DND-41 (cell line): ENCODE measurements at regions not wholly inside any gene's neighbourhood (a gene's known extent, or its start where the extent isn't known, plus 50 kb on each side); places are given as distances from the start of the nearest gene placed in this dataset.

Source experiments
- ATAC-seq: fragments of 200-7000 bp; cut with Tn5 transposase; 3 replicates; pipeline ENCODE4 v1.9.1; 2021; ENCODE audit warnings: low read depth; ENCODE audit not compliant: insufficient read depth
- DNase-seq: peaks from one replicate; pipeline ENCODE4 v3.0.0-alpha.2; 2020
- H2AFZ ChIP-seq: 2 replicates; pipeline ENCODE4 v1.6.0; 2012; ENCODE audit warnings: low read depth, low read length
- H3K27ac ChIP-seq: 2 replicates; pipeline ENCODE4 v1.5.1; 2012; ENCODE audit warnings: low read length, inconsistent platforms
- H3K27me3 ChIP-seq: fragments of 200-600 bp; sonication (generic); 2 replicates; pipeline ENCODE4 v1.6.0; 2012; ENCODE audit warnings: low read length, mild to moderate bottlenecking, inconsistent platforms; ENCODE audit not compliant: insufficient read depth, poor library complexity
- H3K36me3 ChIP-seq: 2 replicates; pipeline ENCODE4 v1.5.1; 2012; ENCODE audit warnings: low read length, inconsistent platforms; ENCODE audit not compliant: insufficient read depth
- H3K4me1 ChIP-seq: 2 replicates; pipeline ENCODE4 v1.5.1; 2012; ENCODE audit warnings: mild to moderate bottlenecking, low read length; ENCODE audit not compliant: insufficient read depth
- H3K4me2 ChIP-seq: 2 replicates; pipeline ENCODE4 v1.6.0; 2012; ENCODE audit warnings: mild to moderate bottlenecking, moderate library complexity, low read length, inconsistent platforms; ENCODE audit not compliant: insufficient read depth
- H3K4me3 ChIP-seq, 2 experiments: fragments of 200-600 bp in 1 of 2; shearing (Covaris generic) in 1 of 2; 2 replicates each; pipeline ENCODE4 v1.5.1; 2012 to 2016; ENCODE audit warnings: inconsistent platforms in 2 of 2, low read length in 2 of 2, mild to moderate bottlenecking in 2 of 2, low read depth in 1 of 2, moderate library complexity in 1 of 2
- H3K79me2 ChIP-seq: 2 replicates; pipeline ENCODE4 v1.6.0; 2012; ENCODE audit warnings: low read length, inconsistent platforms; ENCODE audit not compliant: insufficient read depth
- H3K9ac ChIP-seq: 2 replicates; pipeline ENCODE4 v1.6.0; 2012; ENCODE audit warnings: low read depth, mild to moderate bottlenecking, inconsistent platforms, low read length, moderate library complexity
- H3K9me3 ChIP-seq: 2 replicates; pipeline ENCODE4 v1.5.1; 2012; ENCODE audit warnings: low read length, moderate library complexity, mild to moderate bottlenecking, inconsistent platforms; ENCODE audit not compliant: insufficient read depth, severe bottlenecking
- H4K20me1 ChIP-seq: 2 replicates; pipeline ENCODE4 v1.6.0; 2012; ENCODE audit warnings: low read length; ENCODE audit not compliant: insufficient read depth
- CTCF ChIP-seq: IDR thresholded peaks from 2 replicates; pipeline ENCODE4 v1.5.1; 2012; ENCODE audit warnings: borderline replicate concordance, low read length, moderate library complexity, mild to moderate bottlenecking; ENCODE audit not compliant: poor library complexity, severe bottlenecking; ENCODE audit errors: extremely low read depth
- EZH2 ChIP-seq: IDR thresholded peaks from 3 replicates; pipeline ENCODE4 v1.6.1; 2012; ENCODE audit warnings: borderline replicate concordance, low read depth, mild to moderate bottlenecking, moderate library complexity, low read length, inconsistent platforms; ENCODE audit not compliant: severe bottlenecking

DNA sequence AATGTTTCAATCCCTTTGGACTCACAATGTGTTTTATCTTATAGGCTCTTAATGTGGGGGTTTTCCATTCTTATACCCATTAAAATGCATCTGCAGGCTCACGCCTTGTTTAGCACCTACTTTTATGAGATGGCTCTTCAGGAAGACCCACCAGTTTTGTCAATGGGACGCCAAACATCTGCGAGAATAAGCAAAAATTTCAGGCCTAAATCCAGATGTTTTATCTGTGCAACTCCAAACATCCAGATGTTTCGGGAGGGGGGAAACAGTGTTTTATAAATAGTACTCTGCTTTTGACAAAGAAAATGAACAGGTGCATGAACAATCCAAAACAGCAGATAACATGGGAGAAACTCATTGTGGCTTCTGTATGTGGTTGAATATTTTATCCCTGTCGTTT lies 342.8 kb downstream of the DHX15 start:
- DNase-seq (no peak), ATAC-seq (no peak)
- Histone ChIP-seq H3K27me3 (no peaks in the 10 kb centered on the region), H3K4me1 (no peaks in the 10 kb centered on the region), H3K4me3 (no peak overlapping the region), H4K20me1 (no peaks in the 10 kb centered on the region), H3K4me2 (no peak overlapping the region), H2AFZ (no peak overlapping the region), H3K36me3 (no peaks in the 10 kb centered on the region), H3K27ac (no peak overlapping the region), H3K9me3 (no peaks in the 10 kb centered on the region), H3K9ac (no peak overlapping the region), H3K79me2 (no peaks in the 10 kb centered on the region)
- TF ChIP-seq CTCF (no peak), EZH2 (no peak)

DNA sequence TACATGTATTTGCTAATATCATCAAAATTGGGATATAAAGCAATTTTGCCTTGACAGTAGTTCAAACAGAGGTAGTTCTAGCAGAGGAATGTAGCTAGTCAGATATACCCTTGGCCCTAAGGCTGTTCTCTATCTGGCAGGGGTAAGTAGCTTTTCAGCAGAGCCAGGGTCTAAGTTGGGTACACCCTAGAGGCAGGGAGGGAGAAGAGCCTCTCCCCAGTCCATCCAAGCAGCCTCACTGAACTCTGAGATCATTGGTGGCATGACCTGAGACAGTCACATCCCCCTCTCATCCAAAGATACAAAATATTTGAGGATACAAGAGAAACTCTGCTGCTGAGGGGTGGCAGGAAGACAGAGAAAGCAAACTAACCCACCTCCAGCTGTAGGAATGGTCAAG lies 343.7 kb downstream of the DHX15 start:
- no peak for TF ChIP-seq EZH2
- no peaks in the 10 kb centered on the region for H3K4me1 ChIP-seq

GRCh38 chr4:24237709-24238108 lies 346.6 kb downstream of the DHX15 start:
- Histone ChIP-seq H3K9me3 (no peaks in the 10 kb centered on the region), H3K4me1 (no peaks in the 10 kb centered on the region), H2AFZ (no peak overlapping the region), H3K79me2 (no peaks in the 10 kb centered on the region), H4K20me1 (no peaks in the 10 kb centered on the region), H3K27ac (no peak overlapping the region), H3K4me3 (no peak overlapping the region), H3K36me3 (no peaks in the 10 kb centered on the region), H3K4me2 (no peak overlapping the region), H3K27me3 (no peaks in the 10 kb centered on the region), H3K9ac (no peak overlapping the region)
- TF ChIP-seq CTCF: no peak
- TF ChIP-seq EZH2: no peak
- DNase-seq: no peak
- ATAC-seq: no peak

More for the DNA sequence above, 343.7 kb downstream of the DHX15 start:
- Histone ChIP-seq H3K36me3 (no peaks in the 10 kb centered on the region), H3K27ac (no peak overlapping the region), H3K9me3 (no peaks in the 10 kb centered on the region), H3K4me2 (no peak overlapping the region), H3K4me3 (no peak overlapping the region), H3K27me3 (no peaks in the 10 kb centered on the region), H3K9ac (no peak overlapping the region), H3K79me2 (no peaks in the 10 kb centered on the region), H2AFZ (no peak overlapping the region), H4K20me1 (no peaks in the 10 kb centered on the region)
- ATAC-seq: no peak
- no peak for DNase-seq

DNA sequence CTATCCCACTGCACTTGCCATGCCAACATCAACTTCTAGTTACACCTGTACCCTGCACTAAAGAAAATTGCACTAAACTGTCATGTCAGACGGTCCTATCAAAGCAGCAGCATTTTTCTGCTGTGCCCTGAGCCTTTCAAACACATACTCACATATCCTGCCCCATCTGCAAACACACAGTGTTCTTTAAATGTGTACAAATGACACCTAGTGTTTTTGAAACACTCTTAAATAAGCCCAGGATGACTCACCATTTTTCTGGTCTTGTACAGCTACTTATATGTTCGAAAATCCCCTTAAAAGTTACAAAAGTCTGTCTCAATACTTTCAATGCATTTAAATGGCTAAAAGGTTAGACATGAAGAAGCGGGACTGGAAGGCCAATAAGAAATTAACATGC lies 346.7 kb upstream of the PPARGC1A start:
- Histone ChIP-seq H3K9me3 (no peaks in the 10 kb centered on the region), H3K27me3 (no peaks in the 10 kb centered on the region), H3K4me1 (no peaks in the 10 kb centered on the region), H3K79me2 (no peaks in the 10 kb centered on the region), H2AFZ (no peak overlapping the region), H3K27ac (no peak overlapping the region), H3K4me2 (no peak overlapping the region), H3K9ac (no peak overlapping the region), H3K36me3 (no peaks in the 10 kb centered on the region), H4K20me1 (no peaks in the 10 kb centered on the region), H3K4me3 (no peak overlapping the region)
- no peak for TF ChIP-seq EZH2
- no peak for TF ChIP-seq CTCF
- ATAC-seq (no peak), DNase-seq (no peak)
